ENCODE measurements at regions not wholly inside any gene's neighbourhood (a gene's known extent, or its start where the extent isn't known, plus 50 kb on each side); places are given as distances from the start of the nearest gene placed in this dataset.
"Not testable (repeated sequence)": the region's sequence is repeated elsewhere in the genome, so short reads cannot be mapped to it uniquely, and the experiment has no call there.

DNA sequence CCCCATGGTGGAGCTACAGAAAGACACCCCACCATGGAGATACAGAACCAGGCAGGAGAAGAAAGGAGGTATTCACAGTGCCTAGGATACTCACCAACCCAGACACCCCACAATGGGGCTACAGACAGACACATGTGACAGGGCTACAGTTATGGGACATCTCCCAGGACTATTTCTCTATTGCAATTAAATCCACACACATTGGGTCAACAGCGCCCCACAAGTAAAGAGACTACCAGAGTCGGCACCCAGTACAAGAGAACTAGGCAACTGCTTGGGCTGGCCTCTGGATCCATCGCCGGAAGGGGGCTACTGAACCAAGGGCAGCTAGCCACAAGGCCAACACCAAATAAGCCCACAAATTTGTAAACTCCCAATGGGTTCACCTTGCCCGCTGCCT lies 310.1 kb upstream of the NCKAP5 start:
- no peak for DNase-seq (ENCODE audit: low spot score)

DNA sequence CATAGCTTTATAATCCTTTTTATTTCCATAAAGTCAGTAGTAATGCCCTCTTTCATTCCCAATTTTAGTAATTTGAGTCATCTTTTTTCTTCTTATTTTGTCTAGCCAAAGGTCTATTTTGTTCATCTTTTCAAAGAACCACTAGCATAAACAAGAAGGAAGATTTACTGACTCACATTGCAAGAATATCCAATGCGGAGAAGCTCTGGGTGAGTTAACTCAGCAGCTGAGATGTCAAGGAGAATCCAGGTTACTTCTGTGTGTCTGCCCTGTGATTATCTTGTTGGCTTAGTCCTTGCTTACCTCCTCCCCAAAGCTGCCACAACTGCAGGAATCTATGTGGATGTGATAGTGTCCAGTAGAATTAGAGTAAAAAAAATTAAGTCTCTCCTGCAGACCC lies 311.4 kb upstream of the NCKAP5 start:
- no peak for DNase-seq (ENCODE audit: low spot score)

DNA sequence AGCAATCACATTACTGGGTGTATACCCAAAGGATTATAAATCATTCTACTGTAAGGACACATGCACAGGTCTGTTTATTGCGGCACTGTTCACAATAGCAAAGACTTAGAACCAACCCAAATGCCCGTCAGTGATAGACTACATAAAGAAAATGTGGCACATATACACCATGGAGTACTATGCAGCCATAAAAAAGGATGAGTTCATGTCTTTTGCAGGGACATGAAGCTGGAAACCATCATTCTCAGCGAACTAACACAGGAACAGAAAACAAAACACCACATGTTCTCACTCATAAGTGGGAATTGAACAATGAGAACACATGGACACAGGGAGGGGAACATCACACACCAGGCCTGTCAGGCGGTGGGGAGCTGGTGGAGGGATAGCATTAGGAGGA lies 313.9 kb upstream of the NCKAP5 start:
- DNase-seq (ENCODE audit: low spot score): not testable (repeated sequence)

- DNase-seq (ENCODE audit: low spot score): peak; percentile 3
Measured at GRCh38 chr2:133884739-133885381, 316.6 kb upstream of the NCKAP5 start.

- no peak for DNase-seq (ENCODE audit: low spot score)
Measured at GRCh38 chr2:133885847-133886246, 317.6 kb upstream of the NCKAP5 start.

GRCh38 chr2:133886735-133887675 lies 318.7 kb upstream of the NCKAP5 start:
- DNase-seq (ENCODE audit: low spot score): peak; percentile 86

- no peak for DNase-seq (ENCODE audit: low spot score)
Measured at GRCh38 chr2:133887676-133888040, 319.4 kb upstream of the NCKAP5 start.

- DNase-seq (ENCODE audit: low spot score): no peak
Measured at GRCh38 chr2:133888107-133888506, 319.8 kb upstream of the NCKAP5 start.

GRCh38 chr2:133888621-133889219 lies 320.5 kb upstream of the NCKAP5 start:
- no peak for DNase-seq (ENCODE audit: low spot score)

- no peak for DNase-seq (ENCODE audit: low spot score)
Measured at GRCh38 chr2:133892352-133892913, 324.2 kb upstream of the NCKAP5 start.

GRCh38 chr2:133894429-133894828 lies 326.2 kb upstream of the NCKAP5 start:
- no peak for DNase-seq (ENCODE audit: low spot score)

- DNase-seq (ENCODE audit: low spot score): not testable (repeated sequence)
Measured at GRCh38 chr2:133897838-133898237, 329.6 kb upstream of the NCKAP5 start.

DNA sequence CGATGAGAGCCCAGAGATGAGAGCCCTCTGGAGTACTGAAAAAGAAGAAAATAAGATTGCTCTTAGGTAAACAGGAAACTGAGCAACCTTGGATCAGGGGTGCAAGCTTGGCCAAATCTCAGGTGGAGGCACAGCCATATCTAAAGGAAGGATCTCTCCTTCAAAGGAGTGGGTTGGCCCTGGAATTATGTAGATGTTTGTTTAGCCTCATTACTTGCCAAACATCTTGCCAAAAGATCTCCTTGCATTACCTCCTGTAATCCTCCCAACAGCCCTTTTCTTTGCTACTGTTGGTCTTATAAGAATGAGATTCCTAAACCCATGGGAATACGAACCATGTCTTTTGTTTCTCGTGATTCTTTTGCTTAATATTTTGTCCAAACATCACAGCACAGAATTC lies 332.6 kb upstream of the NCKAP5 start:
- DNase-seq (ENCODE audit: low spot score): no peak

DNA sequence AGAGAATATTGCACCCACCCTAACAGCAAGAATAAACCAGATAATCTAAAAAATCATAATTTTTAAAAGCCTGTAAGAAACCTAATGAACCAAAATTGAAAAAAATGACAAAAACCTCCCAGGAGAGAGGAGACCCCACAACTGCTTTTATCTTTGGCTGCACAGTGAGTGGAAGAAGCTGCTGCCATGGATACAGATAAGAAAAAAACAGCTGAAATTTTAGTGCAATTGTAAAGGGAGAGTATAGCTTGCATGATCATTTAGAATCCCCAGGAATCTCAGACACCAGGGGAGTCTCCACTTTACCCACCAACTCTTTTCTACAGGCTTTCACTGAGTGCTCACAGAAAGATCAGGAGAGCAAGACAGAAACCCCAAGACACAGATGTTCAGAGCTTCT lies 338.1 kb upstream of the NCKAP5 start:
- no peak for DNase-seq (ENCODE audit: low spot score)

DNA sequence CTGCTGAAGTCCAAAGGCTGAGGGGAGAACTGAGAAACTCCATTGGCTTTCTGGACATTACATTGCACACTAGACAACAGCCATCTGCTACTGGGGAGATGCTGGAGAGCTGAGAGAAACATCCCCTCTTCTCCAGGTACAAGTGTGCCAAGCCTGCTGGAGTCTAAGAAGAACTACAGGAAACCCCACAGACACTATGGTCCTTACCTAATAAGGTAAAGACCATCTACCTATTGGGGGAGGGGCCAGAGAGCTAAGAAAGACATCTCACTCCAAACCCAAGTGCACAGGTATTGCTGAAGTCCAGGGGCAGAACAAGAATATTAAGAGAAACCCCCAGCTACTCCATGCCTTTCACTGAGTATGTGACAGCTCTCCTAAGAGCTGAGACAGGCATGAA lies 338.7 kb upstream of the NCKAP5 start:
- DNase-seq (ENCODE audit: low spot score): no peak

- no peak for DNase-seq (ENCODE audit: low spot score)
Measured at GRCh38 chr2:133908171-133908570, 339.9 kb upstream of the NCKAP5 start.

GRCh38 chr2:133918141-133918540 lies 335.7 kb upstream of the MGAT5 start:
- DNase-seq (ENCODE audit: low spot score): no peak

DNA sequence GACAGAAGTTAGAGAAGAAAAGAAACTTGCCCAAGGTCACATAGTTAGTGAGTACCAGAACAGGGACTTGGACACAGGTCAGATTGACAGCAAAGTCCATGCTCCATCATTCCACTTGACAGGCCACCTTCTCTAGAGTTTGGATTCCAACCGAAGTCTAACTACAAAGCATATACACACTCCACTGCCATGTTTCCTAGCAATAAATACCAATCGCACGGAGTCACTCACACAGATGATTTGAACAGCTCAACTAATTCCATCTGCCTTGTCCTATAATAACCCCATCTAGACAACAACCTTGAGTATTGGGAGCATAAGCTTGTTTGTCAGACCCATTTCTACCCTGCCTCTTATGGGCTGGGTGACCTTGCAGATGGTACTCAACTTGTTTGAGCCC lies 334.6 kb upstream of the MGAT5 start:
- no peak for DNase-seq (ENCODE audit: low spot score)

DNA sequence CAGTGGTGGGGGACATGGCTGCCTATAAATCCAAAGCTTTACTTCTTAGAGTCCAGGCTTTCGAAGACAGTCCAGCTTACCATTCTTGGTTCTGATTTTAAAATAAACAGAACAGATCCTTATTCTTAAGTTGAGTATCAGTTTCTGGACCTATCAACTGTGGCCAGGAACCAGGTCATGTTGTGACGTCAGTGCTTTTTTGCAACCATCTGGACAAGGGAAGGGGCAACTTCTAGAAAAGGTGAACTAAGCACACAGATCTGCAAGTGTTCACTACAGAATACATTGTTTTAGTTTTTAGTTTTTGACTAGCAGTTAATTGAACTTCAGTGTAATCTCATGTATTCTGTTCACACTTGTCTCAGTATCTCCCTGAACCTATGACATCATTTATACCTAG lies 326.0 kb upstream of the MGAT5 start:
- no peak for DNase-seq (ENCODE audit: low spot score)

DNA sequence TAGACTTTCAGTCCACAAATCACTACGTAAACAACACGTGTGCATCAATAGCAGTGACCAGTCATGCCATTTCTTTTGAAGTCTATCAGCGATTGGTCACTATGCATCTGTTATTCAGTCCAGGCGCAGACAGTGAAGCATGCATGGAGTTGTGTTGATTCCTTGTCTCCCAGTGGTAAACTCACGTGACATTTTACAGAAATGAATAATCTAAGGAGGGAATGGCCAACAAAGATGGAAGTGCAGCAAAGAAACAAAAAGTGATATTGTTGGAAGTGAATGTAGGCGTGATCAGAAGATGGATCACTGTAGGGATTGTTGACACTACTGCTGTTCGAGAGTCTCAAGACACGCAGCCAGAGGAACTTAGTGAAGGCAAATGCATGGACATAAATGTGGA lies 317.8 kb upstream of the MGAT5 start:
- DNase-seq (ENCODE audit: low spot score): no peak

DNA sequence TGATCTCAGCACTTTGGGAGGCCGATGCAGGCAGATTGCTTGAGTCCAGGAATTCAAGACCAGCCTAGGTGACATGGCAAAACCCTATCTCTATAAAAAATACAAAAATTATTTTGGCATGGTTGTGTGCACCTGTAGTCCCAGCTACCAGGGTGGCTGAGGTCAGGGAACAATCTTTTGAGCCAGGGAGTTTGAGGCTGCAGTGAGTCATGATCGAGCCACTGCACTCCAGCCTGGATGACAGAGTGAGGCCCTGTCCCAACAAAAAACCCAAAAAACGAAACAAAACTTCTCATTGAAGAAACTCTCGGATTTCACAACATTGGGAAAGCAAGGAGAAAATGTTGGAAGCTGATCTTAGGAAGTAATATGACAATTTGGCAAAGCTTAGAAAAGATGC lies 317.3 kb upstream of the MGAT5 start:
- no peak for DNase-seq (ENCODE audit: low spot score)

DNA sequence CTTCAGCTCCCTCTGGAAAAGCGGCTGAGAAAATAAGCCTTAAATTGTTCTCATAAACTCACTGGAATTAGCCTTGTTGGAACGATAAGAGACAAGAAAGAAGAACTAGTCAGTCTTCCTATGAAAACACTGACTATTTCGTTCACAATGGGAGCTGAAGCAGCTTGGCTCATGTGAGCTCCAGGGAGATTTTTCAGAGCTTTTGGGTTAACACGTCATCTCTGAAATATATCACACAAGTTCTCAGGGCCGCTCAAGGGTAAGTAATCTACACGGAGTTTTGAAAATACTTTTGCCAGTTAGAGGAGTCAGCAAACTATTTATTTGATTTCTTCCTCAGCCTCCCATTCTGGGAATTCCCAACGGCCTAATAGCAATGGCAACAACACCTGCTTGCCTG lies 316.2 kb upstream of the MGAT5 start:
- DNase-seq (ENCODE audit: low spot score): peak; percentile 63

Data from umbilical cord (tissue), 1 donor.